OCI-LY3 (cell line): ENCODE measurements at regions not wholly inside any gene's neighbourhood (a gene's known extent, or its start where the extent isn't known, plus 50 kb on each side); places are given as distances from the start of the nearest gene placed in this dataset.

Source experiments
- EZH2phosphoT487 ChIP-seq: fragments of 200-600 bp; shearing (Covaris generic); IDR thresholded peaks from 2 replicates; pipeline ENCODE4 v1.6.1; 2018; ENCODE audit warnings: antibody characterized with exemption, mixed run types, low read depth
- TF ChIP-seq, protein P1 (sequence below): fragments of 200-600, 300-600 bp; sonication (generic); IDR thresholded peaks from 2 replicates; pipeline ENCODE4 v1.5.1; 2014; ENCODE audit warnings: antibody characterized with exemption, low read length, low read depth

DNA sequence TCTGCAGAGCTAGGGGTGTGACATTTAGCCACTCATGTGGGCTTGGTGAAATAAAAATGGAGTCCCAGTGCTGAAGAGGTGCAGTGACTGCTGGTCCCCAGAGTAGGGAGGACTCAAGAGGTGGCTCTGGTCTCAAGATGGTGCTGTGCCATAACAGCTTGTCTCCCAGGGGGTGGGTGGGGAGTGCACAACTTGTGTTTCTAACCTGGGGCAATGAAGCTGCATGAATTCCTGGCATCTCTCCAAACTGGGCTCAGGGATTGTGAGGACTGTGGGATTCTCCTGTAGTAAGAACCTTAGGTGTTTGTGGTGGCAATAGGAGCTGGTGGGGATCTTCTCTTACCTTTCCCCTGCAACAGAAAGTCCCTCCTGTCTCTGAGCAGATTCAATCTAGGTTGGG lies 278.9 kb upstream of the SFRP2 start:
- TF ChIP-seq, protein P1, sequence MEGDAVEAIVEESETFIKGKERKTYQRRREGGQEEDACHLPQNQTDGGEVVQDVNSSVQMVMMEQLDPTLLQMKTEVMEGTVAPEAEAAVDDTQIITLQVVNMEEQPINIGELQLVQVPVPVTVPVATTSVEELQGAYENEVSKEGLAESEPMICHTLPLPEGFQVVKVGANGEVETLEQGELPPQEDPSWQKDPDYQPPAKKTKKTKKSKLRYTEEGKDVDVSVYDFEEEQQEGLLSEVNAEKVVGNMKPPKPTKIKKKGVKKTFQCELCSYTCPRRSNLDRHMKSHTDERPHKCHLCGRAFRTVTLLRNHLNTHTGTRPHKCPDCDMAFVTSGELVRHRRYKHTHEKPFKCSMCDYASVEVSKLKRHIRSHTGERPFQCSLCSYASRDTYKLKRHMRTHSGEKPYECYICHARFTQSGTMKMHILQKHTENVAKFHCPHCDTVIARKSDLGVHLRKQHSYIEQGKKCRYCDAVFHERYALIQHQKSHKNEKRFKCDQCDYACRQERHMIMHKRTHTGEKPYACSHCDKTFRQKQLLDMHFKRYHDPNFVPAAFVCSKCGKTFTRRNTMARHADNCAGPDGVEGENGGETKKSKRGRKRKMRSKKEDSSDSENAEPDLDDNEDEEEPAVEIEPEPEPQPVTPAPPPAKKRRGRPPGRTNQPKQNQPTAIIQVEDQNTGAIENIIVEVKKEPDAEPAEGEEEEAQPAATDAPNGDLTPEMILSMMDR: no peak
- no peak for TF ChIP-seq EZH2phosphoT487
